HS-5 (cell line): ENCODE measurements at regions not wholly inside any gene's neighbourhood (a gene's known extent, or its start where the extent isn't known, plus 50 kb on each side); places are given as distances from the start of the nearest gene placed in this dataset.

ENCODE experiments used
- DNase-seq: peaks from one replicate; pipeline ENCODE4 v3.0.0-alpha.2; 2012; ENCODE audit warnings: low read depth

DNA sequence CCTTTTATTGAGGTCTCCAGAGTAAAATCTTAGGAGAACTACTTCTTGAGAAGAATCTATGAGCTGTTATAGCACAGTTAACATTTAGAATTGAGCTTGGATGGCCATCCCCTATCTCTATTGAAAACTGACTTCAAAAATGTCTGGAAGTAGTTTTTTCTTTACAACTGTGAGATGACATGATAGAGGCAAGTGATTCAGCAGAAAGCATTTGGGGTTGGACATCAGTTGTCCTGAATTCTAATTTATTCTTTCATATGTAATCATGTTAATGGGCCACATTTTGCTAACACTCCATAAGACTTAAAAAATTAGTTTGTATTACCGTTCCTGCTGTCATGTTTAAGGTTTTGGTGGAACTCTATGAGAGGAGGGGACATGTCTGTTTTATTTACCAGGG is 237.0 kb upstream of the SLC14A2 start:
- DNase-seq: no peak

DNA sequence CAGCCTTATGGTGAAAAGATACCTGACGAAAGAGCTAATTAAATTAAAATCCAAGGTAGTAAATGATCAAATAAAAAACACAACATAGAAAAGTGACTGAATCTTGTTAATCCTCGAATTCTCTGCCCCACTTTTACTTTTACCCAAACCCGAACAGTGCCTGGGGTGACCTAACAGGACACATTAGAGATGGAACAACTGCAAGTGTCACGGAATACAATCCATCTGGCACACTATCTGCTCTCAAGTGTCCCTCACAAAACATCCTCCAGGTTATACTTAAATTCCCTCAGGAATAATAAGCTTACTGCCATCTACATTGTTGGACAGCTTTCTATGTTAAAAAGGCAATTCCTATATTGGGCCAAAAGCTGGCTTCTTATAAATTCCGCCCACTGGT is 236.3 kb upstream of the SLC14A2 start:
- DNase-seq: no peak

DNA sequence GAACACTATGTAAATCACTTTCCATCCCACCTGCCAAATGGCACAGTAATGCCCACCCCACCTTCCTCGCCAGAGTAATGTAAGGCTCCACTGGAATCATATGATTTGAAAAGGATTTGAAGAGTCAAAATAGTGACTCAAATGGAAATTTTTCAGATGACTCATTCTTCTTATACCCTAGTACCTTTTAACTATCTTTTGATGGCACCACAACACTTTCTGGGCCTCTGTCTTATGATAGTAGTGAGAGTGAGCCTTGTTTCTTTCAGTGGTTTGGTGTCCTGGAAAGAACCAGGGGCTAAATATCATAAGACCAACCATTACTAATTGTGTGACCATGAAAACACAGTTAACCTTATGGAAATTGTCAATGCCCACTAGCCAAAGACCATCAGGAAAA is 235.4 kb upstream of the SLC14A2 start:
- no peak for DNase-seq

DNA sequence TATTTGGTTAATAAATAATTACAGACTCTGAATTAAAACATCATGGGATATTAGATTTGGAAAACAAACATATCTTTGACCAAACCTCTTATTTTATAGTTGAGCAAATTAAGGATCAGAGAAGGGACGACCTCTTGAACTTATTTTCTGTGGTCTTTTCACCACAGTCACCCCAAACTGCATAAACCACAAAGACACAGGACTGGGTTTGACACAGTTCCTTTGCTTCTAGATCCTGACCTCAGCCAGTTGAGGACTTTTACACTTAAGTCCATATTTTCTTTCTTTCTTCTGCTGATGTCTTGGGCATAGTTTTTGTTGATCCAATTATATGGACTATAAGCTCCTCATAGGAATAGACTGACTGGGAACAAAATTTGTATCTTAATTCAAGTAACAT is 234.0 kb upstream of the SLC14A2 start:
- DNase-seq: no peak

DNA sequence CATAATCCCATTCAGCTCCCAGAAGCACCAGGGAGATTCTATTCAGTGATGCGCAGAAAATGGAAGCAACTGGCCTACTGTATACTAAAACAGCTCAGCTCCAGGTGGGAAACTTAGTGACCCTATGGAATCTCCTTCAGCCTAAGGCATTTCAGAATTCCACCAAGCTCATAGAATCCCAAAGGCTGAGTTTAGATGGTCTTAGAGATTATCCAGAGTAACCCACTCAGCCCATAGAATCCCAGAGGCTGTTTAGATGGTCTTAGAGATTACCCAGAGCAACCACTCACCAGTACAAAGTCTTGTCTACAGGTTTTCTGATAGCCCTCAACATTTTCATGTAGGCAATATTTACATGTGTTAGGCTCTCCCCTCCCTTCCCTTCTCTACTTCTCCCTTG is 232.0 kb upstream of the SLC14A2 start:
- DNase-seq: no peak

DNA sequence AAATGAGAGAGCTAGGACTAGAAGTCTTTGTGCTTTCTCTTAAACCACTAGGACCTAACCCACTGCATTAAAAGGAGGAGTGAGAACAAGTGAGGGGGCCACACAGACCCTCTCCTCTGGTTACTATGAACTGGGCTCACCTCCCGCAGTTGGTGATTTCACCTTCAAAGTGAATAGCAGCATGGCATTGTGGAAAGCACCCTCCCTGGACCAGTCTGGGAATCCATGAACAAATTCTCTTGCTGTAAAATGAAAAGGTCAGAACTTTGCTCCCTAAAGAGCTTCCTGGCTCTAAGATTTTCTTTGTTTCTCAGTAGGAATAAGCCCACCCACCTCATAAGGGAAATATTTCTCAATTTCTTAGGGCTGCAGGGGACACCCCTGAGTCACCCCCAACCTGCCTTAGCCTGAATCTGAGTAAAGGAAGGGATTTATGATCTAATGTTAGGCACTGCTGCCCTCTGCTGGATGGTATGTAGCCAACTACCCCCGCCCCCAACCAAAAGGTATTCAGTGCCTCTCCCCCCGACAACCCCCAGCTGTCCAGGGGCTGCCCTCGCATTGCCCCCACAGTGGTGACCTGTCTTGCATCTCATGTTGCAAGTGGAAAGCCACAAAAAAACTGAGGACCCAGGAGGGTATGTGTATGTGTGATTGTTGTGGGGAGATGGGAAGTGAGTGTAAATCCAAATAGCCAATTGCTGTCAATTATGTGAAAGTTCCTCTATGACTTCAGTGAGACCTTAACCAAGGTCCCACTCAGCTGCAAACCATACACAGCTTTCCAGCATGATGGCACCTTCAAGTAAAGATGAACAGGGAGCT is 230.9 kb upstream of the SLC14A2 start:
- DNase-seq: peak; percentile 6

DNA sequence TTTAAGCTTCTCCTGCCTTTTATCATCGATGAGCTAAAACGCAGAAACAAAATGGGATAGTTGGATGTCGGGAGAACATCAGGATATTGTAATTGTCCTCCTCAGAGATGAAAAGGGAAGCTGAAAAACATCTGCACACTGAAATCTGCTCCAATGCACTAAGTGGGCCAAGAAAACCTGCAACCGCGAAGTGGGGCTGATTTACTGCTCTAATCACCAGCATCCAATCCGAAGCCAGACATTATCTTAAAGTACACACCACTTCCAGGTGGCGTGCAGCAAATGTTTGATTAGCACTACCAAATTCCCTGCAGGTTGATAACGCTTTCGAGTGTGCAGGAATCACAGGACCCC is 230.3 kb upstream of the SLC14A2 start:
- DNase-seq: no peak

DNA sequence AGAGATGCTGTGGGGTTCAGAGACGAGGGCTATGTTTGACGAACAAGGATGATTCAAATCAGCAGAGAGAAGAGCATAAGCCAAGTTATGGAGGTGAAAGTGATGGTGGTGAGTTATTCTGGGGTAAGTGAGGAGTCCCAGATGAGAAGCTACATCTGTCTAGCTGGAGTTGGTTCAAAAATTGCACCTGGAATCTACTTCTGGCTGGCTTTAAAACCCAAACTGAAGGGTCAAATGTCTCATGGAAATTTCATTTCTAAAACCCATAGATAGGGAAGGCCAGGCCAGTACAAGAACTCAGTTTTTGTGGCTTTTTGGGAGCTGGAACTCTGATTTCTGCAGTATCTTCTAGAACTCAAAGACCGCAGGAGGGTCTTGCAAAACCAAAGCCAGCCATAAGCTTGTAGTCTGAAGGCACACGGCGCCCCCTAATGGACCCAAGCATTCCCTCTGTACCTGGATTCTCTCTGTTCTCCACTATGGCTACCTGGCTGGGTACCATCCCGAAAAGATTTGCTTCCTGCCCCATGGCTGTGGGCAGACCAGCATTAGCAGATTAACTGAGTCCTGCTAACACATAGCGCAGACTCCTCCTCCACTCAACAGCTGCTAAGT is 229.1 kb upstream of the SLC14A2 start:
- no peak for DNase-seq

DNA sequence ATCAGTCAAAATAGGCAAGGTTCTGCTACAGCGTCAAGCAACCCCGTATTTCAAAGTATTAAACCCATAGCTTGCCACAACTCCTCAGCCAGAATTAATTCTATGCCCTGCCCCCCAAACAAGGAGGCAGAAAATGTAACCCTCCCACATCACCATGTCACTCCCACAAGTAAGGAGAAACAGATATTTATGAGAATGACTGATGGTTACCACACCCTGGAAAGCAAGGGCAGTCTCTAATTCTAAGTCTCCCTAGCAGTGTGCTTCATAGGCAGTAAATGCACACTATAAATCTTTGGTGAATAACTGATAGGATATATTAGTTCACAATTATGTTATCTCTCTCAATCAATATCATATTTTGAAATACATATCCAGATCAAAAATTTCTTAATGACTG is 228.0 kb upstream of the SLC14A2 start:
- DNase-seq: no peak

DNA sequence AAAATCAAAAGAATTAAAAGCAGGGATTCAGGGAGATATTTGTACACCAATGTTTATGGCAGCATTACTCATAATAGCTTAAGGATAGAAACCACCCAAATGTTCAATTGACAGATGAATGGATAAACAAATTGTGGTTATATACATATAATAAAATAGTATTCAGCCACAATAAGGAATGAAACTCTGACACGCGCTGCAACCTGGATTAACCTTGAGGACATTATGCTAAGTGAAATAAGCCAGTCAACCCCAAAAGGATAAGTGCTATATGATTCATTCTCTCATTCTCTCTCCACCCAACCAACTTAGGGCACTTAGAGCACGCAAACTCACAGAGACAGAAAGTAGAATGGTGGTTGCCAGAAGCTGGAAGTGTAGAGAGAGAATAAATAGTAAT is 216.8 kb upstream of the SLC14A2 start:
- no peak for DNase-seq

DNA sequence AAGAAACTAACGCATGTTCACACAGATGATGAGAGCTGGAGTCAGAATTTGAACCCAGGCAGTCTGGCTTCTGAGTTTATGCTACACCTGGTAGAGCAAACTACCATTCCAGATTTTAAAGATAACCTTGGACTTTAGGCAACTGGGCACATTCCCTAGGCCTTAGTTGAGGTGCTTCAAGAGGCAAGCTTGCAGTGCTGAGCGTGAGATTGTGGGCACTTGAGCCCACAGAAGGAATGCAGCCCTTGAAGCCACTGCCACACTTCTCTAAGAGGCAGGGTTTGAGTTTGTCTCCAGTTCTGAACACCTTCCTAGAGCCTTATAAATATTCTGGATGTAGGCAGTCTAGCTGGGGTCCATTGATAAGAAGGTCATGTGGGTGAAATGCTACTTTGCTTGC is 216.1 kb upstream of the SLC14A2 start:
- no peak for DNase-seq

DNA sequence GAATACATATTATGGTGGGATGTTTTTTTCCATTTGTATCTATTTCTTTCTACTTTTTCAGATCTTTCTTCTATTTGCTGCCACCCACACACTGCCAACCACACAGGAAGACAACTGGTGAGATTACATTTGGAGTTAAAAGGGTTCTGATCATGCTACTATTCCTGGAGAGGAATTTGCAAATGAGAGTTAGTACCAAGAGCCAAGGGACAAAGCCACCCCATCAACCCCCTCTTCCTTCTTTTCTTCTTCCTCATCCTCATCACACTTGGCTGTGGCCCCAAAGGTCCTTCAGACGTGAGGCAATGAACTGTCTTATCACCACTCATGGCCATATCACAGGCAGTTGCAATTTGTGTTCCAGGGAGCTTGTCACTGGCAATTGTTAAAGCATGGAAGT is 215.6 kb upstream of the SLC14A2 start:
- DNase-seq: no peak

DNA sequence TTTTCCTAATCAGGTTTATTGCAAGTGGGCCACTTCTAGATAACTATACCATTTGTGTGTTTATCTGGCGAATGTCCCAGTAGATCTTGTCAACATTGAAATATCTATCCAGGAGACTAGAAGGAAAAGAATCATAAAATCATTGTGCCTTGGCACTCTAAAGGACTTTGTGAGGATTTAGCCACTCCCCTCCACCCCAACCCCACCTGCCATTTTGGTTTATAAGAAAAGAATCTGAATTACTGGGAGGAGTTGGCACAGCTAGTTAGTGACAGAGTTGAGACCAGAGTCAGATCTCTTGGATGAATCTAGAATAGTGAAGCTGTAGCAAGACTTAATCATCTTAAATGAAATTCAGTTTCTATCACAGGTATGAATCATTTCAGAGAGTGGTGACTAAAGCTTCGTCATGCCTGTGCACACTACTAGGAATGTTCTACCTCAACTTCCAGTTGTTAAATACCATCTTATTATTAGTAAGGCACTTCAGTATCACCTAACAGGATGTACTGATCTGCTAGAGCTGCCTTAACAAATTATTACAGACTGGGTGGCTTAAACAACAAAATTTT is 212.7 kb upstream of the SLC14A2 start:
- DNase-seq: peak; percentile 51

DNA sequence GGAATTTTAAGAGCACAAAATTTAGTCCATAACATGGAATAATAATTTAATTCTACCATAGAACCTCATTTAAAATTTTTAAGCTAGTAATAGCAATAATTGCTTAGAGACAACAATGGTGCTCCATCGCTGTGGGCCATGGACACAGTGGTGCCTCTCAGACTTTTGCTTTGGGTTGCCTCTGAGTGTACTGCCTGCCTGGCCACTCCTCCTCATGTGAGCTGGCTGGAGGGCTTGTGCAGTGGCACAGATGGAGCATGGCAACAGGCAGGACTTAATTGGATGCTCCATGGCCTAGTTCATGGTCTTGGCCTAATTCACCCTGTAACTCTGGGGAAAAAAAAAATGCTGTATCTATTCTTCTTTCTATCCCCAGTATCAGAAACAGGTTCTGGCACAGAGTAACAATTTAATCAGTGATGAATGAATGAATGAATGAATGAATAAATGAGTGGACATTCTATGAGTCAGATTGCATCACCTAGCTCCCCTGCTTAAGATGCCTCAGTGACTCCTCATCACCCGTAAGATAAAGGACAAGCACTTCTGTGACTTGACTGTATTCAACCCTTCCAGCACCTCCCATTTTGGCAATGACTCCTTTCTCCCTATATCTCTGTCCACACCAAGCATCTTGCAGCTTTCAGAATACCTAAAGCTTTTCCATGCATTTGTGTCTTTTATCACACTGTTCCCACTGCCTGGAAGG is 211.8 kb upstream of the SLC14A2 start:
- DNase-seq: no peak

DNA sequence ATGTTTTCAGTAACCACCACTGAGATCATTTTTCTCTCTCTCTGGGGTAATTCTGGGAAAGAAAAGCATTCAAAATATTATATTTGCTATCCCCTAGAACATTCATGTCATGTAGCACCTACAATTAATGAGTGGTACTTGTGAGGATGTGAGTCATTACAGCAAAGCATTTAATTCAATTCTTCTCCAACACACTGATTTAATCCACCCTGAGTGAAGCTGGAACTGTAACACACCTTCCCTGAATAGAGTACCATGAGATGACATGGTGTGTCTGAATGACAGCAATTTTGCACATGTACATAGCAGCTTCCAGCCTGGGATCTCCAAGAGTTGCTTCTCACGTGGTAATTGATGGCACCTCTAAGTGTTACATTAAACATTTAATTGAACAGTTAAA is 207.1 kb upstream of the SLC14A2 start:
- no peak for DNase-seq

DNA sequence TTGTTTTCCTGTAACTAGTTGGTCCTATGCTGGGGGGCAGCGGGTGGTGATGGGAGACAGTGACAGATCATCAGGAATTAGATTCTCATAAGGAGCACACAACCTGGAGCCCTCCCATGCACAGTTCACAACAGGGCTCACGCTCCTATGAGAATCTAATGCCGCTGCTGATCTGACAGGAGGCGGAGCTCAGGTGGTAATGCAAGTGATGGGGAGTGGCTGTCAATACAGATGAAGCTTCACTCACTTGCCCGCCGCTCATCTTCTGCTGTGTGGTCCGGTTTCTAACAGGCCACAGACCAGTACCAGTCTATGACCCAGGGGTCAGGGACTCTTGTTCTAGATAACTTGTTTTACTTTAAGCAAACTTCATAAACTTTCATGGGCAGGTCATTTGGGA is 205.3 kb upstream of the SLC14A2 start:
- DNase-seq: no peak

DNA sequence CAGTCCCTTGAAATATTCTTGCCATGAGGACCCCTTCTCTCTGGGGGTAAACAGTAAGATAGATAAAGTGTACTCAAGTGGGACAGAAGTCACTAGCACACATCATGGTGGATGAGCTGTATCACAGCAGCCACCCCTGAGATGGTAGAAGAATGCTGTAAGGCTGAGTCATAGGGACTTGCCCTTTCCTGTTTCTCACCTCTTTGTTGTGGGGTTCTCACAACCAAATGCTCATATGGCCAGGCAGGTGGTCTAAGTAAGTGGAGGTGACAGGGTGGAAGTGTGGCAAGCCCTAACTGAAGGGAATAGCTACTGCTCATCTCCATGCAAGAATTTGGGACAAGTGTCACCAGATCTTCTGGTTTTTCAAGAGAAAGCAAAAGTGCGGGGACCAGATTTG is 202.7 kb upstream of the SLC14A2 start:
- no peak for DNase-seq

DNA sequence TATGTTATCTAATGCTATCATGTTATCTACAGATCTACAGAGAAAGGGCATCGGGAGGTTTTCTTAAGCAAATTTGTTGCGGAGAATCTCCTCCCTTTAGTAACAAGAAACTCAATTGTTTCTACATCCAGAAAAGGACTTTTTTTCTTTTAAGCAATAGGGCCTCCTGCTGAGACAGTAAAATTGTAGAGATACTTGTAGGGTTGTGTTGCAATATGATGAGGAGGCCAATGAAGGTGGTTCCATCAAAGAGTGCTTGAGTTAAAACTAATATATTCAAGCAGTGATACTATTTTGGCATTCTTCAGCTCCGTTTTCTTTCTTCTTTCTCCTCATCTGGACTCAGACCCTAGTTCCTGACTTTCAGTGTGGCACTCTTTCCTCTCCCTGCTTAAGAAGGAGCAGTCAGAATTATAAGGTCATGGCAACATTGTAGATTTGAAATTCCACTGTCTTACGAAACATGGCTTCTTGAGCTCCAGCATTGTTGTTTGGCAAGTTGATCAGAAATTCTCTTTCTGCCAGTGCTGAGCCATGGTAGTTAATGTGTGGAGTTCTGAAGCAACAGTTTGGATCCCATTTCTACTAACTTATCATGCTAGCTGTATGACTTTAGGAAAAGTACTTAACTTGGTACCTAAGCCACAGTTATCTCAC is 202.0 kb upstream of the SLC14A2 start:
- DNase-seq: no peak

DNA sequence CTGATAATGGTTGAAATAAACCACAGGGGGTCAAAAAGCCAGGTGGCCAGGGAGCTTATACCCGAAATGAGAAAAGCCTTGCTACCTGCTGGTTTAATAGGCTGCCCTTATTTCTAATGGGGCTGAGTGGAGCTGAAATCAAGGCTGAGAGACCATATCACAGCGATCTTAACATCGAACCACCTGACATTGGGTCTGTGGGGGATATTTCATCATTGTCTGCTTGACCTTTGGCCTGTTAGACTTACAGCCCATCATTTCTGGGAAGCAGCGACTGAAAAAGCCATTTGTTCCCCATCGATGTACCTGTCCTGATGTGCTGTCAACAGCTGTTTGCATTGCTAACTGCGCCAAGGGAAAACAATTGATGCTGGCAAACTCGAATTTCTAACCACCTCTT is 199.7 kb upstream of the SLC14A2 start:
- DNase-seq: no peak

DNA sequence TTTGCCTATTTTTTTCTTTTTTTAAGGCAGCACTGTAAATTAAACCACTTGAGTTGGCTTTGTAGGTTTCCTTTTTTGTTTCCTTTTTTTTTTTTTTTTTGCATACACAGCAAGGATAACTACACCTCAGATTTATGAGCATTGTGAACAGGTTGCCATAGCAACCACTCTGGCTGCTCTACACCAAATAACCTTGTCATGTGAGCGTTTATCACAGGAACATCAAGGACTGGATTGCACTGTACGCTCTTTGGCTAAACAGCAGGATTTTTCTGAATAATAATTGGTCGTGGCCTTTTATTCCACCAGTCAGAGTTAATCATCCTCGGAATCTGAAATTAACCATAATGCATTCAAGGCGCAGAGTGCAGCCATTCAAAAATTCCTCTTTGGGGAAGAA is 199.1 kb upstream of the SLC14A2 start:
- no peak for DNase-seq

DNA sequence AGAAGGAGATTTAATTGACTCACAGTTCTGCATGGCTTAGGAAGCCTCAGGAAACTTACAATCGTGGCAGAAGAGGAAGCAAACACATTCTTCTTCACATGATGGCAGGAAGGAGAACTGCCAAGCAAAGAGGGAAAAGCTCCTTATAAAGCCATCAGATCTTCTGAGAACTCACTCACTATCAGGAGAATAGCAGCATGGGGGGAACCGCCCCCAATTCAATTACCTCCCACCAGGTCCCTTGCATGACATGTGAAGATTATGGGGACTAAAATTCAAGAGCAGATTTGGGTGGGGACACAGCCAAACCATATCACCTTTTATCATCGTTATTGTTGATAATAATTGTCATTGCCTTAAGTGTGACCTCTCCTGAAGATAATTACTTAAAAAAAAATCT is 197.9 kb upstream of the SLC14A2 start:
- no peak for DNase-seq

DNA sequence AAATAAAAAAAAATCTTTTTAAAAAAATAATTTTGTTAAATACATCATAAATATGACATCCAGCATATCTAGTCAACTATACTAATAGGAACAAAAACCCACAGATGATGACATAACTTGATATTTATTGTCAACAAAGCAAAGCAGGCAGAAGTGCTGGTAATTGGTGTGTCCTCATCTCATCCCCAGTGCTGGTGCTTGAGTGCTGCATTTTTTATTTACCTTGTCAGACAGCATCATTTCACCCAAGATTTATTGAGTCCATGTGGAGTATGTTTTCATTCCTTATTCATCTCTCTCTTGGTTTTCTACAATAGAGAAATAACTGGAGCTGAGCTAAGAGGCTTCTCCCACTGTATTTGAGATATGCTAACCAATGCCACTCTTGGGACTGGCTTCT is 191.6 kb upstream of the SLC14A2 start:
- DNase-seq: no peak

DNA sequence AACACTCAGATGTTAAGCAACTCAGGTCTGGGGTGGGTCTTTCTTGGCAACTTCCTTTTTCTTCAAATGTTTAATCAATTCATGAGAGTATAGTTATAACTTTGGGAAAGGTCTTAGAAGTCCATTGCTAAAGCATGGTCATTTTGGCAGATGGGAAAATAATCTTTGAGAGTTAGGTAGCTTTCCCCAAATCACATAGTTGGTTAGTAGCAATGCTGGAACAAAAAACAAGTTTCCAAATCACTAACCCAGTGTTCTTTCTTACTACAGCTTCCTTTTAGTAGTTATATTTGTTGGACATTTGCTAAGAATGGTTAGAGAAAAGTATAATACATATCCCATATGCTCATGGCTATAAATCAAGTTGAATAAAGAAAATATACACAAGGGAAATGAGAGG is 185.2 kb upstream of the SLC14A2 start:
- DNase-seq: no peak
